ENCODE measurements at regions not wholly inside any gene's neighbourhood (a gene's known extent, or its start where the extent isn't known, plus 50 kb on each side); places are given as distances from the start of the nearest gene placed in this dataset.

DNA sequence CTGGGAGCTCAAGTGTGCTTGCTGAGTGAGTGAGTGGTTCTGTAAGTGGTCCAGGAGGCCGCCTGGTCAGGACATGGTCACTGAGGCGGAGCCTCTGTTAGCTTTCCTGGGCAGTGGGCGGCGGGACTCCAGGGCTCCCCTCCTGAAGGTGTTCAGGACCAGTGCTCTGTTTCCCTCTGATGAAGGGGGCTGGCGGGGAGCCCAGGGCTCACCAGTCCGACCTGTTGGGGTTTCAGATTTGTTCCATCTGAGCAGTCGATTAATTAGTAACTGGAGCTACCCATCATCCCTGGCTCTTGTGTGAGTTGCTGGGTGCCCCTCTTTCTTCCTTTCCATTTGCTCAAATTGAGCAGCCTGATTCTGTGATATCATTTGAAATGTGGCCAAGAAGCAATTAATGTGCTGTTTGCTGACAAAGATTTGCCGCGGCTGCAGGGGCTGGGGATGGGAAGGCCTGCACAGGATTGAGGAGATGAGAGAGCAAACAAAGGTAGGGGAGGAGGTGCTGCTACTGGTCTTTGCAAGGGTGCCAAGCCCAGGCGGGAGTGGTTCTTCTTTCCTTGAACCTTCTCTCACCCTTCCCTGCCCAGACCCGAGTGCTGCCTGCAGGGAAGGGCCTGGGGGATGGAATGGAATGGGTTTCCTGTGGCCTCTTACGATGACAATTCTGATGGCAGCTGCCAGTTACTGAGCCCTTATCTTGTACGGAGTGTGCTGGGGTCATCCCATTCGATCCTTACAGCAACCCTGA lies 92.8 kb upstream of the PITX1 start (continued):
- TF ChIP-seq ZZZ3 (IDR thresholded peaks at IDR 0.05; ENCODE audit: control insufficient read depth, insufficient read length, low read depth) (no peak), NBN (IDR thresholded peaks at IDR 0.05) (no peak), SUZ12 (IDR thresholded peaks at IDR 0.05; ENCODE audit: unreplicated experiment) (no peak), DPF2 (IDR thresholded peaks at IDR 0.05) (no peak), KAT2A (conservative IDR thresholded peaks at IDR 0.05; ENCODE audit: control insufficient read depth, low read depth, low read length) (no peak), NFYB (IDR thresholded peaks at IDR 0.05; ENCODE audit: insufficient read depth, low read depth, low read length) (no peak)
- TF ChIP-seq, protein P1, sequence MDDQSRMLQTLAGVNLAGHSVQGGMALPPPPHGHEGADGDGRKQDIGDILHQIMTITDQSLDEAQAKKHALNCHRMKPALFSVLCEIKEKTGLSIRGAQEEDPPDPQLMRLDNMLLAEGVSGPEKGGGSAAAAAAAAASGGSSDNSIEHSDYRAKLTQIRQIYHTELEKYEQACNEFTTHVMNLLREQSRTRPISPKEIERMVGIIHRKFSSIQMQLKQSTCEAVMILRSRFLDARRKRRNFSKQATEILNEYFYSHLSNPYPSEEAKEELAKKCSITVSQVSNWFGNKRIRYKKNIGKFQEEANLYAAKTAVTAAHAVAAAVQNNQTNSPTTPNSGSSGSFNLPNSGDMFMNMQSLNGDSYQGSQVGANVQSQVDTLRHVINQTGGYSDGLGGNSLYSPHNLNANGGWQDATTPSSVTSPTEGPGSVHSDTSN (IDR thresholded peaks at IDR 0.05; ENCODE audit: insufficient replicate concordance, low read depth, low read length): no peak
- TF ChIP-seq, protein P2, sequence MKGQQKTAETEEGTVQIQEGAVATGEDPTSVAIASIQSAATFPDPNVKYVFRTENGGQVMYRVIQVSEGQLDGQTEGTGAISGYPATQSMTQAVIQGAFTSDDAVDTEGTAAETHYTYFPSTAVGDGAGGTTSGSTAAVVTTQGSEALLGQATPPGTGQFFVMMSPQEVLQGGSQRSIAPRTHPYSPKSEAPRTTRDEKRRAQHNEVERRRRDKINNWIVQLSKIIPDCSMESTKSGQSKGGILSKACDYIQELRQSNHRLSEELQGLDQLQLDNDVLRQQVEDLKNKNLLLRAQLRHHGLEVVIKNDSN (IDR thresholded peaks at IDR 0.05; ENCODE audit: borderline replicate concordance, extremely low read length, insufficient read depth, low read depth, low read length): no peak

DNA sequence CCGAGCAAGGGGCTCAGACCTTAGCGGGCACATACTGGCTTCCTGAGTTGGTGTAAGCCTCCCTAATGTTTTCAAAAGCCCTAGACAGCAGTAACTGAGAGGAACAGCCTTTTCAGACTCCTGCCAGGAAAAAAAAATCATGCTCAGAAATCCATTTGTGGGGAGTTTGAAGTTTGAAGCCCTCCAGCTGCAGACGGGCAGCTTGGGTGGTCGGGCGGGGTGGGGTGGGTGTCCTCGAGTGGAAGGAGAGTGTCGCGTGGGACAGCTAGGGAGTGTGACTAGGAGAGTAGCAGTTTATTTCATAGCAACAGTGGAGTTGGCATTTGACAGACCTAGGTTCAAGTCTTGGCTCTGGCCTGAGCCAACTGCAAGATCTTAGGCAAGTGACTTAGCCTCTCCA lies 90.7 kb upstream of the PITX1 start:
- TF ChIP-seq, protein P3, sequence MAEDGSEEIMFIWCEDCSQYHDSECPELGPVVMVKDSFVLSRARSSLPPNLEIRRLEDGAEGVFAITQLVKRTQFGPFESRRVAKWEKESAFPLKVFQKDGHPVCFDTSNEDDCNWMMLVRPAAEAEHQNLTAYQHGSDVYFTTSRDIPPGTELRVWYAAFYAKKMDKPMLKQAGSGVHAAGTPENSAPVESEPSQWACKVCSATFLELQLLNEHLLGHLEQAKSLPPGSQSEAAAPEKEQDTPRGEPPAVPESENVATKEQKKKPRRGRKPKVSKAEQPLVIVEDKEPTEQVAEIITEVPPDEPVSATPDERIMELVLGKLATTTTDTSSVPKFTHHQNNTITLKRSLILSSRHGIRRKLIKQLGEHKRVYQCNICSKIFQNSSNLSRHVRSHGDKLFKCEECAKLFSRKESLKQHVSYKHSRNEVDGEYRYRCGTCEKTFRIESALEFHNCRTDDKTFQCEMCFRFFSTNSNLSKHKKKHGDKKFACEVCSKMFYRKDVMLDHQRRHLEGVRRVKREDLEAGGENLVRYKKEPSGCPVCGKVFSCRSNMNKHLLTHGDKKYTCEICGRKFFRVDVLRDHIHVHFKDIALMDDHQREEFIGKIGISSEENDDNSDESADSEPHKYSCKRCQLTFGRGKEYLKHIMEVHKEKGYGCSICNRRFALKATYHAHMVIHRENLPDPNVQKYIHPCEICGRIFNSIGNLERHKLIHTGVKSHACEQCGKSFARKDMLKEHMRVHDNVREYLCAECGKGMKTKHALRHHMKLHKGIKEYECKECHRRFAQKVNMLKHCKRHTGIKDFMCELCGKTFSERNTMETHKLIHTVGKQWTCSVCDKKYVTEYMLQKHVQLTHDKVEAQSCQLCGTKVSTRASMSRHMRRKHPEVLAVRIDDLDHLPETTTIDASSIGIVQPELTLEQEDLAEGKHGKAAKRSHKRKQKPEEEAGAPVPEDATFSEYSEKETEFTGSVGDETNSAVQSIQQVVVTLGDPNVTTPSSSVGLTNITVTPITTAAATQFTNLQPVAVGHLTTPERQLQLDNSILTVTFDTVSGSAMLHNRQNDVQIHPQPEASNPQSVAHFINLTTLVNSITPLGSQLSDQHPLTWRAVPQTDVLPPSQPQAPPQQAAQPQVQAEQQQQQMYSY (CRISPR knock-in tag; IDR thresholded peaks at IDR 0.05): no peak
- no peak for TF ChIP-seq EGR1 (IDR thresholded peaks at IDR 0.05; ENCODE audit: borderline replicate concordance in 1 of 2, low read depth in 2 of 2, low read length in 2 of 2)
- TF ChIP-seq EED (IDR thresholded peaks at IDR 0.05; ENCODE audit: low read depth): no peak
- TF ChIP-seq, protein P4, sequence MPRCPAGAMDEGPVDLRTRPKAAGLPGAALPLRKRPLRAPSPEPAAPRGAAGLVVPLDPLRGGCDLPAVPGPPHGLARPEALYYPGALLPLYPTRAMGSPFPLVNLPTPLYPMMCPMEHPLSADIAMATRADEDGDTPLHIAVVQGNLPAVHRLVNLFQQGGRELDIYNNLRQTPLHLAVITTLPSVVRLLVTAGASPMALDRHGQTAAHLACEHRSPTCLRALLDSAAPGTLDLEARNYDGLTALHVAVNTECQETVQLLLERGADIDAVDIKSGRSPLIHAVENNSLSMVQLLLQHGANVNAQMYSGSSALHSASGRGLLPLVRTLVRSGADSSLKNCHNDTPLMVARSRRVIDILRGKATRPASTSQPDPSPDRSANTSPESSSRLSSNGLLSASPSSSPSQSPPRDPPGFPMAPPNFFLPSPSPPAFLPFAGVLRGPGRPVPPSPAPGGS (IDR thresholded peaks at IDR 0.05; ENCODE audit: borderline replicate concordance, insufficient read depth, low read depth, low read length, poor library complexity, severe bottlenecking): no peak
- Histone ChIP-seq H3K4me3 (no peak overlapping the region), H3K4me2 (ENCODE audit: control insufficient read depth, insufficient read depth) (no peak overlapping the region), H3K79me2 (ENCODE audit: control insufficient read depth, insufficient read depth, low read length) (no peaks in the 10 kb centered on the region), H3K9me3 (replicated peaks; ENCODE audit: control insufficient read depth, insufficient read depth, low read length) (no peaks in the 10 kb centered on the region), H2AFZ (ENCODE audit: control insufficient read depth, low read depth, low read length) (no peak overlapping the region), H3K9ac (ENCODE audit: control insufficient read depth, insufficient read depth, low read length) (no peak overlapping the region), H3K27me3 (replicated peaks in 1 of 2; ENCODE audit: control insufficient read depth in 2 of 2, insufficient read depth in 2 of 2, low read length in 1 of 2) (peaks cover 0 to 3% of the 10 kb centered on the region in 2 experiments; a peak in 2 of 4 replicates), H3K27ac (ENCODE audit: control insufficient read depth, insufficient read depth) (no peak overlapping the region), H3K36me3 (ENCODE audit: control insufficient read depth in 2 of 2, insufficient read depth in 2 of 2, low read length in 1 of 2) (no peaks in the 10 kb centered on the region), H4K20me1 (ENCODE audit: control insufficient read depth, insufficient read depth) (no peaks in the 10 kb centered on the region), H3K4me1 (ENCODE audit: control insufficient read depth, insufficient read depth, low read length) (no peaks in the 10 kb centered on the region)
- DNase-seq (ENCODE audit: low read depth, low spot score) (no peak), FAIRE-seq (no peak), ATAC-seq (no peak)
- SMC1A ChIA-PET (ENCODE audit: uncharacterized antibody, unreplicated experiment): no interaction called here
- RAD21 ChIA-PET (ENCODE audit: unreplicated experiment): no interaction called here
- CTCF ChIA-PET: no interaction called here
- intact Hi-C loops (cut with micrococcal nuclease; ENCODE audit: unreplicated experiment): no loop called here
- in situ Hi-C loops (cut with MboI): no loop called here
- no TSS peak for BruUV-seq (replicated peaks)
- WGBS (ENCODE audit: insufficient coverage, insufficient replicate concordance, low lambda C conversion rate, missing lambda C conversion rate): 35% methylated on average over 8 of the region's 8 CpGs
- POLR2A ChIA-PET: no interaction called here
